Medulla oblongata (tissue), 1 donor: ENCODE measurements at regions not wholly inside any gene's neighbourhood (a gene's known extent, or its start where the extent isn't known, plus 50 kb on each side); places are given as distances from the start of the nearest gene placed in this dataset.
"Not testable (repeated sequence)": the region's sequence is repeated elsewhere in the genome, so short reads cannot be mapped to it uniquely, and the experiment has no call there.

Experiments used
- DNase-seq: peaks from one replicate; pipeline ENCODE4 v3.0.0-alpha.2; 2015; ENCODE audit errors: extremely low spot score

DNA sequence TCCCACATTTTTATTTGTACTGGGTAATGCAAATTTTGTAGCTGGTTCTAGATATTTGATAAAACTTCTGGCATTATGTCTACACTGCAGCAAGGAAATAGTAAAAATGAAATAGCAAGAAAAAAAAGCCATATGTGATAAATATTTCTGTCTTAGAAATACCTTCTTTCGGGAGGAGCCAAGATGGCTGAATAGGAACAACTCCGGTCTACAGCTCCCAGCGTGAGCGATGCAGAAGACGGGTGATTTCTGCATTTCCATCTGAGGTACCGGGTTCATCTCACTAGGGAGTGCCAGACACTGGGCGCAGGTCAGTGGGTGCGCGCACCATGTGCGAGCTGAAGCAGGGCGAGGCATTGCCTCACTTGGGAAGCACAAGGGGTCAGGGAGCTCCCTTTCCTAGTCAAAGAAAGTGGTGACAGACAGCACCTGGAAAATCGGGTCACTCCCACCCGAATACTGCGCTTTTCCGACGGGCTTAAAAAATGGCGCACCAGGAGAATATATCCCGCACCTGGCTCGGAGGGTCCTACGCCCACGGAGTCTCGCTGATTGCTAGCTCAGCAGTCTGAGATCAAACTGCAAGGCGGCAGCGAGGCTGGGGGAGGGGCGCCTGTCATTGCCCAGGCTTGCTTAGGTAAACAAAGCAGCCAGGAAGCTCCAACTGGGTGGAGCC is 461.4 kb downstream of the ZWINT start:
- DNase-seq = not testable (repeated sequence)

- no peak for DNase-seq
Observed at GRCh38 chr10:55897490-55897921, 463.6 kb downstream of the ZWINT start.

- no peak for DNase-seq
Observed at GRCh38 chr10:55892276-55892675, 468.8 kb downstream of the ZWINT start.

DNA sequence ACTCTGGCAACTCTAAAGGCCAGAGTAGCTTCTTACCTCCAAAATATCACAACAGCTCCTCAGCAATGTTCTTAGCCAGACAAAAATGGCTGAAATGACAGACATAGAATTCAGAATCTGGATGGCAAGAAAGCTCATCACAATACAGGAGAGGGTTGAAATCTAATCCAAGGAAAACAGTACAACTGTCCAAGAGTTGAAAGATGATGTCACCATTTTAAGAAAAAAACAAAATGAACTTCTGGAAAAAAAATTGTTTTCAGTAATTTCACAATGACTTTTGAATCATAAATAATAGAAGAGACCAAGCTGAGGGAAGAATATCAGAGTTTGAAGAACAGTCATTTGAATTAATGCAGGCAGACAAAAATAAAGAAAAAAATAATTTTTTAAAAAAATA is 479.5 kb downstream of the ZWINT start:
- no peak for DNase-seq

DNA sequence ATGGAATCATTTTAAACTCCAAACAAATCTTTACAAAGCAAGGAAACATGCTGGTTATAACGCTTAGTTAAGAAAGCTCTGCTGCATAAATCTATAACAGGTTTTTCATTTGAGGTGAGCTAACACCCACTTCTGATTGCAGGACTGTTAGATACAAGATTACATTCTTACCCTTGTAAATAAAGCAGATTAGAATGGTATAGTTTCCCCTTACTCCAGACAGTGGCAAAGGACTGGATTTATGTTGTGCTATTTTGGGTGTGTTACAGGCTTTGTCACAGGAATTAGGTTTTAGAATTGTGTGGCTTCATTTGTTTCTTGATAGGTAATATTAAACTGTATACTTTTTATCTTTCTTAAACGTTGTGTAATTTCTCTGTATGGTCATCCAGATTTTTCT is 487.6 kb downstream of the ZWINT start:
- no peak for DNase-seq

GRCh38 chr10:55870186-55870585 is 490.9 kb downstream of the ZWINT start:
- DNase-seq = no peak

- DNase-seq = no peak
Observed at GRCh38 chr10:55867848-55868247, 493.2 kb downstream of the ZWINT start.

DNA sequence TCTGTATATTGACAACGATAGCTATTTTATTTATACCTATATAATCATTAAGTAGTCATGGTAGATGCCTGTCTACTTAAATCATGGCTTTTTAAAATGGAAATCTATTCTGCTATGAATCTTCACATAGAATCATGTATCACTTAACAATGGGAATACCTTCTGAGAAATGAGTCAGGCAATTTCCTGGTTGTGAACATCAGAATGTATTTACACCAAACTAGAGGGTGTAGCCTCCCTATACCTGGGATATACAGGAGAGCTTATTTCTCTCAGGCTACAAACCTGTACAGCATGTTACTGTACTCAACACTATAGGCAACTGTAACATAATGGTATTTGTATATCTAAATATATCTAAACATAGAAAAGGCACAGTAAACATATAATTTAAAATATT is 502.3 kb downstream of the ZWINT start:
- DNase-seq = no peak

GRCh38 chr10:55852900-55853299 is 508.2 kb downstream of the ZWINT start:
- no peak for DNase-seq

DNA sequence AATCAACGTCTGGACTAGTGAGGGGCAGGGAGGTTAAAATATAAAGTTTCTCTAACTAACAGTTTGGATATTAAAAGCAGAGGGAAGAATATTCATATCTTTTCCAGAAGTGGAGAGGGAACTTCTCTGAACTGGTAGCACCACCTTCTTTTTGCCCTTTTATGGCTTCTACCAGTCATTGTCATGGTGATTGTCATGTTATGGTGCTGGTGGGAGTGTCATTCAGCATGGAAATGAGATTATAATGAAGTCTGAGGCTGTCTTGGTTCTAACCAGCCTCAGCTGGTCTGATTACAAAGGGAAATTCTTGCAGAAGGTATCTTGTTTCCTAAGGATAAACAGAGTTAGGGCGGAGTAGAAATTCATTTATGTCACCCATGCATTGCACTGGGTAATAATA is 523.8 kb downstream of the ZWINT start:
- no peak for DNase-seq

- DNase-seq = no peak
Observed at GRCh38 chr10:55822096-55822495, 539.0 kb downstream of the ZWINT start.

- DNase-seq = no peak
Observed at GRCh38 chr10:55820478-55820877, 540.6 kb downstream of the ZWINT start.

DNA sequence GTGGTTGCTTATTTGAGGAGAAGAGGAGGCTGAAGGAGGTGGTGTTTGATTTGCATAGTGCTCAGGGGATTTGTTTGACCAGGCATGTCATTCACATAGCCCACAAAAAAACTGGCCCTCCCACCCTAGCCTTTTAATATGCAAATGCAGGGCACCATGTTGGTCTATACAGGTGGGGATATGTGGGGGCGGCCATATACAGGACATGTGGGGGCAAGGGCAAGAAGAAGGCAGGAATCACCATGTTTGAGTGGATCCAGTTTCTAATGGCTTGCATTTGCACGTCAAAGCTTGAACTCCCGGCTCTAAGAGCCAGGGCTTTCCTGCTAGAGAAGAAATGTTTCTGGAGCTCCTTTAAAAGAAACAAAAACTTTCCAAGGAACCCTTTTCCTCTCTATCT is 541.0 kb downstream of the ZWINT start:
- no peak for DNase-seq

DNA sequence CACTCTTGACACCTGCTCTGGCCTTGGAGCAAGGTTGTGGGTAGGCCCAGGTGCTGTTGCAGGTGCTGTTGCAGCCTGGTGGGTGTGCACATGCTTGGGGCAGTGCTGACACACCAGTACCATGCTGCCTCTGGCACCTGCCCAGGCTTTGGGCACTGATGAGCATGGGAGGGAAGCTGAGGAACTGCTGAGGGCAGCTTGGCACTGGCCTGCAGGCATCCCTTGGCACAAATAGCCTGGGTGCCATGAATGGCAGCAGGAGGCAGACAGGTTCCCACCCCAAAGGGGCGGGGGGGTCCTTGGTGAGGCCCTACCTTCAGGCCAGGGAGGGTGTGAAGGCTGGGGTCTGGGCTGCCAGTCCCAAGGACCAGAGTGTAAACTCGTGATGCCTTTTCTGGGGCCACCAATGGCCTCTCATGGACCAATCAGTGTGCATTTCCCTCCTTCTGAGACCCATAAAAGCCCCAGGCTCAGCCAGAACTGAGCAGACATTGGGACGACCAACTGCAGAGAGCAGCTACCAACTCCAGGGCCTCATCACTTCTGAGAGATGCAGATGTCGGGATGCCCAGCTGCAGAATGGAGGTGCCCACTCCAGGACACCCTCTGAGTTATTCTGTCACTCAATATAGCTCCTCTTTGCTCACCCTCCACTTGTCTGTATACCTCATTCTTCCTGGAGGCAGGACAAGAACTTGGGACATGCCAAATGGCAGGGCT is 547.4 kb downstream of the ZWINT start:
- no peak for DNase-seq

GRCh38 chr10:55803055-55803454 is 558.0 kb downstream of the ZWINT start:
- no peak for DNase-seq

- no peak for DNase-seq
Observed at GRCh38 chr10:55801353-55801661, 559.8 kb downstream of the ZWINT start.

GRCh38 chr10:55800602-55801352 is 560.3 kb downstream of the ZWINT start:
- no peak for DNase-seq

- no peak for DNase-seq
Observed at GRCh38 chr10:55793024-55793423, 568.0 kb downstream of the ZWINT start.

DNA sequence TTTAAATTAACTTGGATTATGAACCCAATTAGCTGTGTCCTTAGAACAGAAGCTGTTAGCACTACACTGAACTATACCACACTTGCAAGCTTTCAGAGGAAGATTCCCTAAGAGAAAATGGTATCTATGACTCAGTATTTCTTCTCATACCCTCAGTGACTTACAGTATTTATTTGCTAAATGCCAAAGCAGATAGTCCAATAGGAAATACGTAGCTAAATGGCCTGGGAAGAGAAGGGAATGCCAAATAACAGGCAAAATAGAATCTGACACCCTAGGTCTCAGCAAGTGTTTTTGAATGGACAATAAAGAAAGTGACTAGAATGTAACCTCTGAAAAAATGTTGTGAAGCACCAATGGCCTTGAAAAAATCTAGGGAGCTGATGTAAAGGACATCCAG is 570.8 kb downstream of the ZWINT start:
- DNase-seq = not testable (repeated sequence)

DNA sequence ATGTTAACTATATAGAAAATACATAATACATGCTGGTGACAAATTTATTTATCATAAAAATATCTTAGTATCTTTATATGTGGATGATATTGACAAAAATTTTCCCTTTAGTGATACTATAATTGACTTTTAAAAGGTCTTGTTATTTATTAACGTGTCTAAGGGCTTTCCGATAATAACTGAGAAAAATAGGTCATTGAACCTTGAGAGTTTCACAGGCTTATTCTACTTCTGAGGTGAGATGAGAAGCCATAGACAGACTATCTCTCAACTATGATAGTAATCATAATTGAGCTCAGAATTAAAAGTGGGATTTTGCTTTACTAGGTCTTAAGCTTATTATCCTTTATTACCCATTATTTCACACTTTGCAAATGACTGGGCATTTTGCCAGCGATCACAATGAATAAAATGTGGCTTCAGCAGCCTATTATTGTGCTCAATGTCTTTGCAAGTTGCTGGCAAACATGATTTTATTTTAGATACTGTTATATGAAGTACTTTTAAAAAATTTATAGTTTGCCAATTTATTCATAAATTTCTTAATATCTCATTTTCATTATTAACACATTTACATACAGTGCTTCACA is 574.5 kb downstream of the ZWINT start:
- DNase-seq = no peak

GRCh38 chr10:55782181-55782580 is 578.9 kb downstream of the ZWINT start:
- DNase-seq = no peak

DNA sequence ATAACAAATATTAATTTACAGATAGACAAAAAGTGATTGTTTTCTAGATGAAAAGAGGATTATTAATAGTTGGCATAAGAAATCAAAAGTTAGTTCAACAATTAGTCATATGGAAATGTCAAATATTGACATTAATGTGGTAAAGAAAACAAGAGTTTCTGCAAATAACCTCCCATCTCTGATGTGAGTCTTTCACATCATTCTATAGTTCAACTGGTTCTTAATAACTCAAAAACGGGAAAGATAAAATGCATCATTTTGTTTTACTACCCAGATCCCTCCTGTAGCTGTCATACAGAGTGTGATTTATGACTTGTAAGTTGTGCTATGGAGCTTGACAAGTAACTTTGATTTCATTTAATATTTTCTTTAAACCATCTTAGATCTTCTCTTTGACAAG is 594.8 kb downstream of the ZWINT start:
- DNase-seq = no peak

DNA sequence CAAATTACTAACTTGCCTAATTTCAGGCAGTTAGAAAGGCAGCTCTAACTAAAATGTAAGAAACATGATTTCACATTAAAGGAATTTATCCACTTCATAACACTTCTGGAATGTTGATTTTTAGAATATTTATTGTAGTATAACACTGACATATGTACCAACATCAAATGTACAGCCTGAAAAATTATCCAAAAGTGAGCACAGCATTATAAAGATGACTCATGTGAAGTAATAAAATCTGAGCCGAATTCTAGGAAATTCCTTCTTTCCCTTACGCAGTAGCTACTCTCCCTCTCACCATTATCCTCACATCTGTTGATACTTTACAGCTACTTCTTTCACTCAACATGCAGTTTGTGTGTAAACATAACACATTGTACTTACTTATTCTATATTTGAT is 610.6 kb downstream of the ZWINT start:
- DNase-seq = no peak
